ENCODE measurements at regions not wholly inside any gene's neighbourhood (a gene's known extent, or its start where the extent isn't known, plus 50 kb on each side); places are given as distances from the start of the nearest gene placed in this dataset.

- H2AK5ac ChIP-seq (ENCODE audit: low read length) = no peak overlapping the region
- H2BK120ac ChIP-seq (ENCODE audit: insufficient read depth, low read length, poor library complexity) = no peak overlapping the region
- no peak overlapping the region for H2BK12ac ChIP-seq (ENCODE audit: low read length)
- no peak overlapping the region for H4K12ac ChIP-seq (ENCODE audit: low read depth, low read length)
- no peak overlapping the region for H3K9ac ChIP-seq (ENCODE audit: low read length)
- no peak overlapping the region for H3K27ac ChIP-seq (ENCODE audit: low read depth, low read length)
- no peak overlapping the region for H3K18ac ChIP-seq (ENCODE audit: low read length)
- no CpG with 5 or more reads among the region's 8 CpGs for WGBS (ENCODE audit: extremely low coverage, insufficient coverage, insufficient read length)
- no peaks in the 10 kb centered on the region for H3K27me3 ChIP-seq (ENCODE audit: insufficient read depth, low read length)
- H3K36me3 ChIP-seq (ENCODE audit: control insufficient read depth in 1 of 2, insufficient read depth in 2 of 2, low read length in 2 of 2) = no peaks in the 10 kb centered on the region
- H3K79me1 ChIP-seq (ENCODE audit: low read length) = peaks cover 6% of the 10 kb centered on the region
- no peak overlapping the region for H3K23ac ChIP-seq (ENCODE audit: low read length)
- no peak overlapping the region for H4K91ac ChIP-seq (ENCODE audit: low read depth, low read length)
- no peaks in the 10 kb centered on the region for H3K79me2 ChIP-seq (ENCODE audit: control insufficient read depth, insufficient read depth, low read length, poor library complexity)
- no peak overlapping the region for H3K14ac ChIP-seq (ENCODE audit: low read length)
- no peak overlapping the region for H3K4me2 ChIP-seq (ENCODE audit: low read length)
- H2AFZ ChIP-seq (ENCODE audit: insufficient read depth, low read length, poor library complexity) = no peak overlapping the region
- no peak overlapping the region for H3K4me3 ChIP-seq (ENCODE audit: low read depth, low read length)
- H4K8ac ChIP-seq (ENCODE audit: low read depth, low read length) = no peak overlapping the region
- DNase-seq = peak; percentile 56 to 58
- H3K9me3 ChIP-seq (ENCODE audit: insufficient read depth, low read depth, low read length) = peaks cover 2% of the 10 kb centered on the region
- no peak overlapping the region for H2BK5ac ChIP-seq (ENCODE audit: low read depth, low read length, poor library complexity)
- H3K4ac ChIP-seq (ENCODE audit: low read depth, low read length) = no peak overlapping the region
- peaks cover 7 to 14% of the 10 kb centered on the region in 2 experiments for H3K4me1 ChIP-seq (ENCODE audit: control insufficient read depth in 1 of 2, insufficient read depth in 2 of 2, low read length in 2 of 2)
Measured at GRCh38 chr20:57791966-57792365, 82.2 kb upstream of the PMEPA1 start.

- H4K12ac ChIP-seq (ENCODE audit: low read depth, low read length) = no peak overlapping the region
- no peak overlapping the region for H2AK5ac ChIP-seq (ENCODE audit: low read length)
- H2BK5ac ChIP-seq (ENCODE audit: low read depth, low read length, poor library complexity) = no peak overlapping the region
- no peak overlapping the region for H4K8ac ChIP-seq (ENCODE audit: low read depth, low read length)
- no peak overlapping the region for H2BK12ac ChIP-seq (ENCODE audit: low read length)
- no peak for DNase-seq
- no peak overlapping the region for H3K23ac ChIP-seq (ENCODE audit: low read length)
- H3K14ac ChIP-seq (ENCODE audit: low read length) = no peak overlapping the region
- H3K4me1 ChIP-seq (ENCODE audit: control insufficient read depth in 1 of 2, insufficient read depth in 2 of 2, low read length in 2 of 2) = peaks cover 7 to 14% of the 10 kb centered on the region in 2 experiments
- H3K9ac ChIP-seq (ENCODE audit: low read length) = no peak overlapping the region
- no peaks in the 10 kb centered on the region for H3K79me2 ChIP-seq (ENCODE audit: control insufficient read depth, insufficient read depth, low read length, poor library complexity)
- no CpG with 5 or more reads among the region's 15 CpGs for WGBS (ENCODE audit: extremely low coverage, insufficient coverage, insufficient read length)
- no peak overlapping the region for H2BK120ac ChIP-seq (ENCODE audit: insufficient read depth, low read length, poor library complexity)
- peaks cover 2% of the 10 kb centered on the region for H3K9me3 ChIP-seq (ENCODE audit: insufficient read depth, low read depth, low read length)
- no peak overlapping the region for H3K4ac ChIP-seq (ENCODE audit: low read depth, low read length)
- H3K18ac ChIP-seq (ENCODE audit: low read length) = no peak overlapping the region
- H3K4me3 ChIP-seq (ENCODE audit: low read depth, low read length) = no peak overlapping the region
- no peak overlapping the region for H2AFZ ChIP-seq (ENCODE audit: insufficient read depth, low read length, poor library complexity)
- no peaks in the 10 kb centered on the region for H3K27me3 ChIP-seq (ENCODE audit: insufficient read depth, low read length)
- H4K91ac ChIP-seq (ENCODE audit: low read depth, low read length) = no peak overlapping the region
- no peak overlapping the region for H3K4me2 ChIP-seq (ENCODE audit: low read length)
- H3K27ac ChIP-seq (ENCODE audit: low read depth, low read length) = no peak overlapping the region
- H3K79me1 ChIP-seq (ENCODE audit: low read length) = peaks cover 6% of the 10 kb centered on the region
- H3K36me3 ChIP-seq (ENCODE audit: control insufficient read depth in 1 of 2, insufficient read depth in 2 of 2, low read length in 2 of 2) = no peaks in the 10 kb centered on the region
Measured at GRCh38 chr20:57791178-57791962, 81.6 kb upstream of the PMEPA1 start.

GRCh38 chr20:57790176-57790575 lies 80.4 kb upstream of the PMEPA1 start:
- H4K91ac ChIP-seq (ENCODE audit: low read depth, low read length) = no peak overlapping the region
- peaks cover 7 to 14% of the 10 kb centered on the region in 2 experiments for H3K4me1 ChIP-seq (ENCODE audit: control insufficient read depth in 1 of 2, insufficient read depth in 2 of 2, low read length in 2 of 2)
- no CpG with 5 or more reads among the region's 8 CpGs for WGBS (ENCODE audit: extremely low coverage, insufficient coverage, insufficient read length)
- no peak overlapping the region for H3K18ac ChIP-seq (ENCODE audit: low read length)
- H3K9me3 ChIP-seq (ENCODE audit: insufficient read depth, low read depth, low read length) = peaks cover 2% of the 10 kb centered on the region
- H3K23ac ChIP-seq (ENCODE audit: low read length) = no peak overlapping the region
- no peak overlapping the region for H2BK120ac ChIP-seq (ENCODE audit: insufficient read depth, low read length, poor library complexity)
- H2BK5ac ChIP-seq (ENCODE audit: low read depth, low read length, poor library complexity) = no peak overlapping the region
- H4K8ac ChIP-seq (ENCODE audit: low read depth, low read length) = no peak overlapping the region
- H3K4ac ChIP-seq (ENCODE audit: low read depth, low read length) = no peak overlapping the region
- H3K4me3 ChIP-seq (ENCODE audit: low read depth, low read length) = no peak overlapping the region
- H3K79me2 ChIP-seq (ENCODE audit: control insufficient read depth, insufficient read depth, low read length, poor library complexity) = no peaks in the 10 kb centered on the region
- no peak overlapping the region for H2AK5ac ChIP-seq (ENCODE audit: low read length)
- no peak overlapping the region for H3K27ac ChIP-seq (ENCODE audit: low read depth, low read length)
- no peak overlapping the region for H3K9ac ChIP-seq (ENCODE audit: low read length)
- H3K4me2 ChIP-seq (ENCODE audit: low read length) = no peak overlapping the region
- no peak overlapping the region for H3K14ac ChIP-seq (ENCODE audit: low read length)
- no peaks in the 10 kb centered on the region for H3K36me3 ChIP-seq (ENCODE audit: control insufficient read depth in 1 of 2, insufficient read depth in 2 of 2, low read length in 2 of 2)
- H4K12ac ChIP-seq (ENCODE audit: low read depth, low read length) = no peak overlapping the region
- no peak for DNase-seq
- H2AFZ ChIP-seq (ENCODE audit: insufficient read depth, low read length, poor library complexity) = no peak overlapping the region
- H2BK12ac ChIP-seq (ENCODE audit: low read length) = no peak overlapping the region
- H3K27me3 ChIP-seq (ENCODE audit: insufficient read depth, low read length) = no peaks in the 10 kb centered on the region
- peaks cover 6% of the 10 kb centered on the region for H3K79me1 ChIP-seq (ENCODE audit: low read length)

GRCh38 chr20:57788936-57789613 lies 79.3 kb upstream of the PMEPA1 start:
- no peak overlapping the region for H3K9ac ChIP-seq (ENCODE audit: low read length)
- H3K4me2 ChIP-seq (ENCODE audit: low read length) = no peak overlapping the region
- H4K8ac ChIP-seq (ENCODE audit: low read depth, low read length) = no peak overlapping the region
- no CpG with 5 or more reads among the region's 19 CpGs for WGBS (ENCODE audit: extremely low coverage, insufficient coverage, insufficient read length)
- H2BK120ac ChIP-seq (ENCODE audit: insufficient read depth, low read length, poor library complexity) = no peak overlapping the region
- no peak overlapping the region for H3K4ac ChIP-seq (ENCODE audit: low read depth, low read length)
- H3K9me3 ChIP-seq (ENCODE audit: insufficient read depth, low read depth, low read length) = peaks cover 2% of the 10 kb centered on the region
- H2BK5ac ChIP-seq (ENCODE audit: low read depth, low read length, poor library complexity) = no peak overlapping the region
- H3K79me1 ChIP-seq (ENCODE audit: low read length) = peaks cover 8% of the 10 kb centered on the region
- H2AK5ac ChIP-seq (ENCODE audit: low read length) = no peak overlapping the region
- no peak for DNase-seq
- no peak overlapping the region for H3K18ac ChIP-seq (ENCODE audit: low read length)
- no peaks in the 10 kb centered on the region for H3K36me3 ChIP-seq (ENCODE audit: control insufficient read depth in 1 of 2, insufficient read depth in 2 of 2, low read length in 2 of 2)
- no peak overlapping the region for H2AFZ ChIP-seq (ENCODE audit: insufficient read depth, low read length, poor library complexity)
- no peaks in the 10 kb centered on the region for H3K27me3 ChIP-seq (ENCODE audit: insufficient read depth, low read length)
- H3K4me3 ChIP-seq (ENCODE audit: low read depth, low read length) = no peak overlapping the region
- H3K27ac ChIP-seq (ENCODE audit: low read depth, low read length) = no peak overlapping the region
- H4K12ac ChIP-seq (ENCODE audit: low read depth, low read length) = no peak overlapping the region
- peaks cover 7 to 9% of the 10 kb centered on the region in 2 experiments for H3K4me1 ChIP-seq (ENCODE audit: control insufficient read depth in 1 of 2, insufficient read depth in 2 of 2, low read length in 2 of 2)
- no peak overlapping the region for H3K23ac ChIP-seq (ENCODE audit: low read length)
- no peak overlapping the region for H3K14ac ChIP-seq (ENCODE audit: low read length)
- peak overlapping the region; percentile 15 for H4K91ac ChIP-seq (ENCODE audit: low read depth, low read length)
- no peak overlapping the region for H2BK12ac ChIP-seq (ENCODE audit: low read length)
- no peaks in the 10 kb centered on the region for H3K79me2 ChIP-seq (ENCODE audit: control insufficient read depth, insufficient read depth, low read length, poor library complexity)
